ENCODE measurements at regions not wholly inside any gene's neighbourhood (a gene's known extent, or its start where the extent isn't known, plus 50 kb on each side); places are given as distances from the start of the nearest gene placed in this dataset.

DNA sequence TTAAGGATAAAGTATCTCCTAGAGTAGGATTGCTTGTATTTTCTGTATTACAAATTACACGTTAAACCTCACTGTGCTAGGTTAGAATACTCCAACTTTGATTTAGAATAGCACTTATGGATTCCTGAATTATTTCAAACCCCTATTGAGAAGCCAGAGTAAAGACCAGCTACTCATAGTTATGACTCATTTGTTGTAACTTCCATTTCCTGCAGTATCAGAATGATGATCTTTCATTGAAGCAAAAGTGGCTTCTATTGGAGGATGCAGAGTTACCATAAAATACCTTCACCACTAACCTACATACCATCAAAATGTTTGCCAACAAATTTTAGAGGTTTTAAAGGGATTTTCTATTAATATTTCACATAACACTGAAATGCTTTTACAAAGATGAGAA, 1322.7 kb upstream of the ALCAM start:
- no peak overlapping the region for H3K4me3 ChIP-seq (ENCODE audit: low read length)
- TF ChIP-seq EP300 (conservative IDR thresholded peaks at IDR 0.05; ENCODE audit: poor library complexity, severe bottlenecking) (no peak), POLR2AphosphoS5 (IDR thresholded peaks at IDR 0.05) (no peak), SMC3 (conservative IDR thresholded peaks at IDR 0.05; ENCODE audit: poor library complexity) (no peak), RAD21 (conservative IDR thresholded peaks at IDR 0.05) (no peak), MXI1 (conservative IDR thresholded peaks at IDR 0.05; ENCODE audit: poor library complexity, severe bottlenecking) (no peak), EZH2 (IDR thresholded peaks at IDR 0.05; ENCODE audit: borderline replicate concordance, insufficient read depth, low read length, poor library complexity, severe bottlenecking) (no peak), TAF1 (IDR thresholded peaks at IDR 0.05; ENCODE audit: low read depth) (no peak)
- TF ChIP-seq, protein P1, sequence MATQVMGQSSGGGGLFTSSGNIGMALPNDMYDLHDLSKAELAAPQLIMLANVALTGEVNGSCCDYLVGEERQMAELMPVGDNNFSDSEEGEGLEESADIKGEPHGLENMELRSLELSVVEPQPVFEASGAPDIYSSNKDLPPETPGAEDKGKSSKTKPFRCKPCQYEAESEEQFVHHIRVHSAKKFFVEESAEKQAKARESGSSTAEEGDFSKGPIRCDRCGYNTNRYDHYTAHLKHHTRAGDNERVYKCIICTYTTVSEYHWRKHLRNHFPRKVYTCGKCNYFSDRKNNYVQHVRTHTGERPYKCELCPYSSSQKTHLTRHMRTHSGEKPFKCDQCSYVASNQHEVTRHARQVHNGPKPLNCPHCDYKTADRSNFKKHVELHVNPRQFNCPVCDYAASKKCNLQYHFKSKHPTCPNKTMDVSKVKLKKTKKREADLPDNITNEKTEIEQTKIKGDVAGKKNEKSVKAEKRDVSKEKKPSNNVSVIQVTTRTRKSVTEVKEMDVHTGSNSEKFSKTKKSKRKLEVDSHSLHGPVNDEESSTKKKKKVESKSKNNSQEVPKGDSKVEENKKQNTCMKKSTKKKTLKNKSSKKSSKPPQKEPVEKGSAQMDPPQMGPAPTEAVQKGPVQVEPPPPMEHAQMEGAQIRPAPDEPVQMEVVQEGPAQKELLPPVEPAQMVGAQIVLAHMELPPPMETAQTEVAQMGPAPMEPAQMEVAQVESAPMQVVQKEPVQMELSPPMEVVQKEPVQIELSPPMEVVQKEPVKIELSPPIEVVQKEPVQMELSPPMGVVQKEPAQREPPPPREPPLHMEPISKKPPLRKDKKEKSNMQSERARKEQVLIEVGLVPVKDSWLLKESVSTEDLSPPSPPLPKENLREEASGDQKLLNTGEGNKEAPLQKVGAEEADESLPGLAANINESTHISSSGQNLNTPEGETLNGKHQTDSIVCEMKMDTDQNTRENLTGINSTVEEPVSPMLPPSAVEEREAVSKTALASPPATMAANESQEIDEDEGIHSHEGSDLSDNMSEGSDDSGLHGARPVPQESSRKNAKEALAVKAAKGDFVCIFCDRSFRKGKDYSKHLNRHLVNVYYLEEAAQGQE (IDR thresholded peaks at IDR 0.05; ENCODE audit: borderline replicate concordance), result no peak
- TF ChIP-seq, protein P2, sequence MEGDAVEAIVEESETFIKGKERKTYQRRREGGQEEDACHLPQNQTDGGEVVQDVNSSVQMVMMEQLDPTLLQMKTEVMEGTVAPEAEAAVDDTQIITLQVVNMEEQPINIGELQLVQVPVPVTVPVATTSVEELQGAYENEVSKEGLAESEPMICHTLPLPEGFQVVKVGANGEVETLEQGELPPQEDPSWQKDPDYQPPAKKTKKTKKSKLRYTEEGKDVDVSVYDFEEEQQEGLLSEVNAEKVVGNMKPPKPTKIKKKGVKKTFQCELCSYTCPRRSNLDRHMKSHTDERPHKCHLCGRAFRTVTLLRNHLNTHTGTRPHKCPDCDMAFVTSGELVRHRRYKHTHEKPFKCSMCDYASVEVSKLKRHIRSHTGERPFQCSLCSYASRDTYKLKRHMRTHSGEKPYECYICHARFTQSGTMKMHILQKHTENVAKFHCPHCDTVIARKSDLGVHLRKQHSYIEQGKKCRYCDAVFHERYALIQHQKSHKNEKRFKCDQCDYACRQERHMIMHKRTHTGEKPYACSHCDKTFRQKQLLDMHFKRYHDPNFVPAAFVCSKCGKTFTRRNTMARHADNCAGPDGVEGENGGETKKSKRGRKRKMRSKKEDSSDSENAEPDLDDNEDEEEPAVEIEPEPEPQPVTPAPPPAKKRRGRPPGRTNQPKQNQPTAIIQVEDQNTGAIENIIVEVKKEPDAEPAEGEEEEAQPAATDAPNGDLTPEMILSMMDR (IDR thresholded peaks at IDR 0.05; ENCODE audit: poor library complexity, severe bottlenecking), result no peak
- H3K9ac ChIP-seq (ENCODE audit: low read length), result no peak overlapping the region
- no peak overlapping the region for H2AFZ ChIP-seq (ENCODE audit: low read depth, low read length)
- H3K27ac ChIP-seq (ENCODE audit: low read length), result no peak overlapping the region
- no peaks in the 10 kb centered on the region for H4K20me1 ChIP-seq (ENCODE audit: insufficient read depth)
- no peak overlapping the region for H3K4me2 ChIP-seq (ENCODE audit: low read length)
- no peaks in the 10 kb centered on the region for H3F3A ChIP-seq (ENCODE audit: insufficient read depth, low read length, poor library complexity, severe bottlenecking)
- H3K79me2 ChIP-seq (replicated peaks; ENCODE audit: insufficient read depth, low read length), result no peaks in the 10 kb centered on the region
- no peaks in the 10 kb centered on the region for H3K27me3 ChIP-seq (ENCODE audit: insufficient read depth, low read depth, low read length)
- H3K9me3 ChIP-seq (ENCODE audit: low read length), result no peaks in the 10 kb centered on the region
- no peaks in the 10 kb centered on the region for H3K9me2 ChIP-seq (ENCODE audit: insufficient read depth, low read length)
- no peaks in the 10 kb centered on the region for H3K36me3 ChIP-seq (ENCODE audit: insufficient read depth, low read length)

DNA sequence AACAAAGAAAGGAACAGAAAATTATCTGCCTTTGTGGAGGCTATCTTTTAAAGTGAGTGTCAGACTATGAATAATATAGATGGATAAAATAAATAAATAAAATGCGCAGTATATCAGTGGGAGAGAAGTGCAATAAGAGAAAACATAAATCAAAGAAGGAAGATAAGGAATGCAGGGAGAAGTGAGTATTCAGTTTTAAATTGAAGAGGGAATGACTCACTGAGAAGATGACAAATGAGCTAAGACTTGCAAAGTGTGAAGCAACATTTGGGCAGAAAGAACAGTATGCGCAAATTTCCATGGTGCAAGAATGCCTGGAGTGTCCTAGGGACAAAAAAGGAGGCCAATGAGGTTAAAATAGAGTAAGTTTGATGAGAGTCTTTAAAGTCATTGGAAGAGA, 1300.1 kb upstream of the ALCAM start:
- no peak overlapping the region for H3K9ac ChIP-seq (ENCODE audit: low read length)
- no peaks in the 10 kb centered on the region for H3K27me3 ChIP-seq (ENCODE audit: insufficient read depth, low read depth, low read length)
- no peaks in the 10 kb centered on the region for H3K79me2 ChIP-seq (replicated peaks; ENCODE audit: insufficient read depth, low read length)
- H3K4me2 ChIP-seq (ENCODE audit: low read length), result no peak overlapping the region
- H4K20me1 ChIP-seq (ENCODE audit: insufficient read depth), result no peaks in the 10 kb centered on the region
- H3K9me2 ChIP-seq (ENCODE audit: insufficient read depth, low read length), result no peaks in the 10 kb centered on the region
- H3K9me3 ChIP-seq (ENCODE audit: low read length), result no peaks in the 10 kb centered on the region
- no peak overlapping the region for H2AFZ ChIP-seq (ENCODE audit: low read depth, low read length)
- TF ChIP-seq, protein P2 (IDR thresholded peaks at IDR 0.05; ENCODE audit: poor library complexity, severe bottlenecking), result no peak
- TF ChIP-seq EZH2 (IDR thresholded peaks at IDR 0.05; ENCODE audit: borderline replicate concordance, insufficient read depth, low read length, poor library complexity, severe bottlenecking), result no peak
- TF ChIP-seq EP300 (conservative IDR thresholded peaks at IDR 0.05; ENCODE audit: poor library complexity, severe bottlenecking), result no peak
- TF ChIP-seq MXI1 (conservative IDR thresholded peaks at IDR 0.05; ENCODE audit: poor library complexity, severe bottlenecking), result no peak
- TF ChIP-seq POLR2AphosphoS5 (IDR thresholded peaks at IDR 0.05), result no peak
- TF ChIP-seq SMC3 (conservative IDR thresholded peaks at IDR 0.05; ENCODE audit: poor library complexity), result no peak
- TF ChIP-seq, protein P1 (IDR thresholded peaks at IDR 0.05; ENCODE audit: borderline replicate concordance), result no peak
- TF ChIP-seq TAF1 (IDR thresholded peaks at IDR 0.05; ENCODE audit: low read depth), result no peak
- no peak for TF ChIP-seq RAD21 (conservative IDR thresholded peaks at IDR 0.05)
- no peaks in the 10 kb centered on the region for H3F3A ChIP-seq (ENCODE audit: insufficient read depth, low read length, poor library complexity, severe bottlenecking)
- no peak overlapping the region for H3K27ac ChIP-seq (ENCODE audit: low read length)
- H3K4me3 ChIP-seq (ENCODE audit: low read length), result no peak overlapping the region
- H3K36me3 ChIP-seq (ENCODE audit: insufficient read depth, low read length), result no peaks in the 10 kb centered on the region
